ENCODE measurements at regions not wholly inside any gene's neighbourhood (a gene's known extent, or its start where the extent isn't known, plus 50 kb on each side); places are given as distances from the start of the nearest gene placed in this dataset.

DNA sequence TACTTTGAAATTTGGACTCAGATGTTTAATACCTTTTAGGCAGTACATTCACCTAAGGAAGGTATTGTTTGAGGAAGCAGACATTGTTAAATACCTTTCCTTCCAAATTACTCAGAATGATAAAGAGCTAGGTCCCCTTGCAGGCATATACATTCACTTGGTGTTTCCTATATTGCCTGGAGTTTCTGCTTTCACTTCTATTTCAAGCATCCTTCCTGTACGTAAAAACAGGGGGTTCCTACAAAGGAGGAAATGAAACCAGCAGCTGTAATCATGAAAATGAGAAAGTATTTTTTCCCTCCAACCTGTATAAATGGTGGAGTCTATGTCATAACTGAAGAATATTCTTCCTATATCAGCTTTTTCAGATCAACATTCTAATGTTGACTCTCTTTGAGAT lies 90.4 kb upstream of the RASGEF1B start:
- DNase-seq (ENCODE audit: low spot score, unreplicated experiment): no peak
- no peak overlapping the region for H3K27ac Mint-ChIP-seq
- H3K27me3 Mint-ChIP-seq: peaks cover 8% of the 10 kb centered on the region
- no peaks in the 10 kb centered on the region for H3K9me3 Mint-ChIP-seq (ENCODE audit: low read depth)
- H3K36me3 Mint-ChIP-seq (ENCODE audit: insufficient read depth): no peaks in the 10 kb centered on the region
- no peak overlapping the region for H3K4me3 Mint-ChIP-seq (ENCODE audit: low read depth)
- TF ChIP-seq, protein P1, sequence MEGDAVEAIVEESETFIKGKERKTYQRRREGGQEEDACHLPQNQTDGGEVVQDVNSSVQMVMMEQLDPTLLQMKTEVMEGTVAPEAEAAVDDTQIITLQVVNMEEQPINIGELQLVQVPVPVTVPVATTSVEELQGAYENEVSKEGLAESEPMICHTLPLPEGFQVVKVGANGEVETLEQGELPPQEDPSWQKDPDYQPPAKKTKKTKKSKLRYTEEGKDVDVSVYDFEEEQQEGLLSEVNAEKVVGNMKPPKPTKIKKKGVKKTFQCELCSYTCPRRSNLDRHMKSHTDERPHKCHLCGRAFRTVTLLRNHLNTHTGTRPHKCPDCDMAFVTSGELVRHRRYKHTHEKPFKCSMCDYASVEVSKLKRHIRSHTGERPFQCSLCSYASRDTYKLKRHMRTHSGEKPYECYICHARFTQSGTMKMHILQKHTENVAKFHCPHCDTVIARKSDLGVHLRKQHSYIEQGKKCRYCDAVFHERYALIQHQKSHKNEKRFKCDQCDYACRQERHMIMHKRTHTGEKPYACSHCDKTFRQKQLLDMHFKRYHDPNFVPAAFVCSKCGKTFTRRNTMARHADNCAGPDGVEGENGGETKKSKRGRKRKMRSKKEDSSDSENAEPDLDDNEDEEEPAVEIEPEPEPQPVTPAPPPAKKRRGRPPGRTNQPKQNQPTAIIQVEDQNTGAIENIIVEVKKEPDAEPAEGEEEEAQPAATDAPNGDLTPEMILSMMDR (IDR thresholded peaks at IDR 0.05; ENCODE audit: unreplicated experiment): no peak
- H3K4me1 Mint-ChIP-seq (ENCODE audit: low read depth): peaks cover 9% of the 10 kb centered on the region

- Mint-ChIP-seq H3K27ac (no peak overlapping the region), H3K4me3 (ENCODE audit: low read depth) (no peak overlapping the region), H3K9me3 (ENCODE audit: low read depth) (no peaks in the 10 kb centered on the region), H3K27me3 (no peaks in the 10 kb centered on the region), H3K36me3 (ENCODE audit: insufficient read depth) (no peaks in the 10 kb centered on the region), H3K4me1 (ENCODE audit: low read depth) (no peaks in the 10 kb centered on the region)
- DNase-seq (ENCODE audit: low spot score, unreplicated experiment): no peak
- TF ChIP-seq, protein P1 (IDR thresholded peaks at IDR 0.05; ENCODE audit: unreplicated experiment): no peak
These were observed 85.6 kb upstream of the RASGEF1B start for GRCh38 chr4:81557306-81557705.

DNA sequence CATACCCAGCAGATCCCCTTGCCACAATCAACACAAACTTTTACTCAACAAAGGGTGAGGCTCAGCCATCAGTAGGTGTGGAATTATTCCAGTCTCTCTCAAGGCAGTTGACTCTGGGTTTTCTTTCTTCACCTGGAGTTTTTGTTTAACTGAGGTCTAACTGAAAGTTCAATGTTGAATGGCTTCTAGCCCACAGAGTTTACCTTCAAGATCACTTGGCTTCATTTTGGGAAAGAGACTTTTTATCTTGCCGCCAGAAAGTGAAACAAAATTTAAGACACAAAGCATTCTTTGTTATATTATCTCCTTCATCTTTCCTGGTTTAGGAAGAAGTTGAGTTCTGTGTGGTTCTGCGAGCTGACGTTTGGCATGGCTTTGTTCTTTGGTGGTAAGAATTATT lies 83.8 kb upstream of the RASGEF1B start:
- no peak overlapping the region for H3K4me3 Mint-ChIP-seq (ENCODE audit: low read depth)
- no peak for DNase-seq (ENCODE audit: low spot score, unreplicated experiment)
- TF ChIP-seq, protein P1 (IDR thresholded peaks at IDR 0.05; ENCODE audit: unreplicated experiment): no peak
- no peaks in the 10 kb centered on the region for H3K4me1 Mint-ChIP-seq (ENCODE audit: low read depth)
- H3K9me3 Mint-ChIP-seq (ENCODE audit: low read depth): no peaks in the 10 kb centered on the region
- no peaks in the 10 kb centered on the region for H3K27me3 Mint-ChIP-seq
- no peak overlapping the region for H3K27ac Mint-ChIP-seq
- H3K36me3 Mint-ChIP-seq (ENCODE audit: insufficient read depth): no peaks in the 10 kb centered on the region

- no peaks in the 10 kb centered on the region for H3K36me3 Mint-ChIP-seq (ENCODE audit: insufficient read depth)
- TF ChIP-seq, protein P1 (IDR thresholded peaks at IDR 0.05; ENCODE audit: unreplicated experiment): no peak
- no peaks in the 10 kb centered on the region for H3K9me3 Mint-ChIP-seq (ENCODE audit: low read depth)
- no peak for DNase-seq (ENCODE audit: low spot score, unreplicated experiment)
- no peak overlapping the region for H3K27ac Mint-ChIP-seq
- H3K4me1 Mint-ChIP-seq (ENCODE audit: low read depth): no peaks in the 10 kb centered on the region
- H3K27me3 Mint-ChIP-seq: no peaks in the 10 kb centered on the region
- no peak overlapping the region for H3K4me3 Mint-ChIP-seq (ENCODE audit: low read depth)
These were observed 80.4 kb upstream of the RASGEF1B start for GRCh38 chr4:81552086-81552485.

DNA sequence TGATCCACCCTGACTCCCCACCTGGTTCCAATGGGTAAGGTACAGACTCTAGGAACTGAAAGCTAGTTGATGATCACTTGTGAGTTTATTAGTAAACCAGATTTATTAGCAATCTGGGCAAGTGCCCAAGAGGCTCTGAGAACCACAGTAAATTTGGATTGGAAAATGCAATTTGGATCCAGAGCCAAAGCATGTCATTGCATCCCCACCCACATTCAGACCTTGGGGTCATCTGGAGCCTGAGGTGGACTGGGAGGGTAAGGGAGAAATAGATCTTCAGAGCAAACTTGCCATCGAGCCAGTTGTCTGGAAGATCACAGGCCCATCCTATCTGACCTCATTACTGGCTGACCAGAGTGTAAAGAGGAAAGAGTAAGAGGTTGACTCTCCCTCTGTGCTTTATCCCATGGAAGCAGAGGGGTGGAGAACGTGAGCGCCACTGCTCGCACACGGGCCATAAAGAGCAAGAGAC lies 78.7 kb upstream of the RASGEF1B start:
- Mint-ChIP-seq H3K4me1 (ENCODE audit: low read depth) (no peaks in the 10 kb centered on the region), H3K36me3 (ENCODE audit: insufficient read depth) (no peaks in the 10 kb centered on the region), H3K27ac (no peak overlapping the region), H3K9me3 (ENCODE audit: low read depth) (no peaks in the 10 kb centered on the region), H3K4me3 (ENCODE audit: low read depth) (no peak overlapping the region), H3K27me3 (no peaks in the 10 kb centered on the region)
- TF ChIP-seq, protein P1 (IDR thresholded peaks at IDR 0.05; ENCODE audit: unreplicated experiment): no peak
- no peak for DNase-seq (ENCODE audit: low spot score, unreplicated experiment)
